DOHH2 (cell line): ENCODE measurements at regions not wholly inside any gene's neighbourhood (a gene's known extent, or its start where the extent isn't known, plus 50 kb on each side); places are given as distances from the start of the nearest gene placed in this dataset.

Experiments
- CTCF ChIP-seq: fragments of 200-600 bp; sonication (generic); IDR thresholded peaks from one replicate; pipeline ENCODE4 v1.5.1; 2014; ENCODE audit warnings: antibody characterized with exemption, mild to moderate bottlenecking, low read depth, low read length; ENCODE audit not compliant: poor library complexity, severe bottlenecking
- EZH2phosphoT487 ChIP-seq: fragments of 200-600 bp; sonication (generic); IDR thresholded peaks from 2 replicates; pipeline ENCODE4 v1.6.1; 2017; ENCODE audit warnings: borderline replicate concordance, mild to moderate bottlenecking, antibody characterized with exemption, low read length, moderate library complexity, mixed read lengths

- no peak for TF ChIP-seq CTCF
- no peak for TF ChIP-seq EZH2phosphoT487
These were observed 94.1 kb upstream of the ATP1B1 start for GRCh38 chr1:169012416-169012815.
